GM18517 (cell line): ENCODE measurements at regions not wholly inside any gene's neighbourhood (a gene's known extent, or its start where the extent isn't known, plus 50 kb on each side); places are given as distances from the start of the nearest gene placed in this dataset.

ENCODE experiments used
- ATAC-seq: cut with Tn5 transposase; IDR thresholded peaks from one replicate; pipeline ENCODE4 v1.9.1; 2021; ENCODE audit warnings: mild to moderate bottlenecking, moderate library complexity; ENCODE audit not compliant: unreplicated experiment

- no peak for ATAC-seq
These were observed 313.1 kb downstream of the C11orf87 start for GRCh38 chr11:109735128-109735527.

DNA sequence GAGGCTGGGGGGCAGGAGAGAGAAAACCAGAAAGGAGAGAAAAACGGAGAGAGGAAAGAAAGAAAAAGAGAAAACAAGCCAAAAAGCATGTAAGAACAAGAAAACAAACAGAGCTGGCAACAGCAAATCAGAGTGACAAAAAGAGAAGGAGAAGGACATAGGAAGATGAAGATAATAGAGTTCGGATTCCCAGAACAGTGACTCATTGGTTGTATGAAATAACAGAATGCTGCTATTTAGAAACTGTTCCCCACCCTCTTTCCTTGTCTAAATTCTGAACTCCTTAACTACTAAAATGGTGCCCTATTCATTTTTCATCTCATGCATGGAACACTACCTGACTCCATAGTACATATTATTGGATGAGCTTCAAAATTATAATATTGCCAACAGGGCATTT, 317.4 kb downstream of the C11orf87 start:
- no peak for ATAC-seq

- ATAC-seq = no peak
These were observed 324.1 kb downstream of the C11orf87 start for GRCh38 chr11:109745996-109746625.

- ATAC-seq = no peak
These were observed 325.8 kb downstream of the C11orf87 start for GRCh38 chr11:109747839-109748238.

GRCh38 chr11:109749476-109749875, 327.5 kb downstream of the C11orf87 start:
- ATAC-seq = no peak

GRCh38 chr11:109750964-109751363, 329.0 kb downstream of the C11orf87 start:
- no peak for ATAC-seq

GRCh38 chr11:109752212-109752825, 330.3 kb downstream of the C11orf87 start:
- no peak for ATAC-seq

DNA sequence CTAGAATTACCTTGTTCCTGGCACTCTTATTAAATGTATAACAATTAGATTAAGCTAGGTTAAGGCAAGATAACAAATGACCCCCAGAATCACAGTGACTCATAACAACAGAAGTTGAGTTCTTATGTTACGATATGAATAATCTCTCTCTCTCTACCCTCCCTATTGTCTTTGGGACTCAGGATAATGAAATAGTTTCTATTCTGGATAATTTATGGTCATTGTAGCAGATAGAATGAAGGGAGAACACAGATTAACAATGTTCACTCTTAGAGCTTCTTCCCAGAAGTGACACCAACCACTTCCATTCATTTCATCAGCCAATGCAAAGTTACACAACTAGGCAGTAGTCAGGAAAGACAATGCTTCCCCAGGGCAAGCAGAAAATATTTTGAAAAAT, 334.5 kb downstream of the C11orf87 start:
- ATAC-seq = no peak

DNA sequence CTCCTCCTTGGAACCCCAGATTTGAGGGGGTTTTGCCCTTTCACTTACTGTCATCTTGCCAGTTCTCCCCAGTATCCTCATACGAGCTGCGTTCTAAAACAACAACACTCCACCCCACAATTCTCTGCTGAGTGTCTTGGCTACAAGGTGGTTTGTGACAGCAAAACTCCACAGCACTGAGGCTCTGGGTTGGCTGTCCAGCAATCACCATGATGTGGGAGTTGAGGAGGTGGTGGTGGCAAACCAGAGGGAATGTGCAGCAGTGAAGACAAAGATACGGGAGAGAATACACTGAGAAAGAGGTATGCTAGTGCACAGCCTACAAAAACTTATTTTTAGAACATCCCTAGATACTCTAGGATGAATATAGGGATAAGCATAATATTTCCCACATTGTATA, 335.0 kb downstream of the C11orf87 start:
- no peak for ATAC-seq

- ATAC-seq = no peak
These were observed 330.6 kb upstream of the ZC3H12C start for GRCh38 chr11:109762546-109762945.

GRCh38 chr11:109765709-109766311, 327.4 kb upstream of the ZC3H12C start:
- ATAC-seq = no peak

GRCh38 chr11:109769858-109770257, 323.3 kb upstream of the ZC3H12C start:
- no peak for ATAC-seq

- no peak for ATAC-seq
These were observed 322.9 kb upstream of the ZC3H12C start for GRCh38 chr11:109770323-109770722.

DNA sequence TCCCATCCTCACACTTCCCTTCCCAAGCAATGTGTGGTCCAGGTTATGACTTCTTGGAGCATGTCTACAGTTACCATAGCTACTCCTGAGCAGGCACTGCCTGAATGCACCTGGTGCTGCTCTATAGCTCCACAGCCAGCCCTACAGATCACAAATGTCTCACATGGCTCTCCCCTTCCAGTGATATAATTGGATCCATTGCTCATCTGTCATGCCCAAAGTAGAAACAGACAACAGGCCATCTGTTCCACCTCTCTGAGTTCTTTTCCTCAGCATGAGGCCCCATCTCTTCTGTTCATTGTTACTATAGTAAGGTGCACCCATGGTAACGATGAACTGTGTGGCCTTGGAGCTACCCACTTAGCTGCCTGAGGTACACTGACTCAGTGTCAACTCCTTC, 320.3 kb upstream of the ZC3H12C start:
- no peak for ATAC-seq

GRCh38 chr11:109775686-109776085, 317.5 kb upstream of the ZC3H12C start:
- ATAC-seq = no peak

- no peak for ATAC-seq
These were observed 310.2 kb upstream of the ZC3H12C start for GRCh38 chr11:109783014-109783413.

DNA sequence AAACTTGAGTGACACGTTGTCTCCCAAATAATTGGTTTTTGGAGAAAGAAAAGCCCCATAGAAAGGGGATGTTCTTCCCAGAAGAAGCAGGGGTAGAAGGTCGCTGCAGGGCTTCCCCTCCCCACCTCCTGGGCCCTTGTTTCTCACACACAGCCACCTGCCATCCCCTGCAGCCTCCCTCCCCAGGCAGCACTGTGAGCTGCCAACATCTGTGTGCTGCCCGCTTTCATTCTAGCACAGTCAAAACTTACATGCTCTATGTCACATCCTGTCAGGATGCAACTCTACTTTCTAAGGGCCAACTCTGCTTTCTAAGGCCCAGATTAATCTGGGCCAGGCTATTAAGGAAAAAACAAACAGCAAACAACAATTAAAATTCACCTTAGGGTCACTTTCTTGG, 309.4 kb upstream of the ZC3H12C start:
- ATAC-seq = no peak

- no peak for ATAC-seq
These were observed 308.7 kb upstream of the ZC3H12C start for GRCh38 chr11:109784536-109784935.

DNA sequence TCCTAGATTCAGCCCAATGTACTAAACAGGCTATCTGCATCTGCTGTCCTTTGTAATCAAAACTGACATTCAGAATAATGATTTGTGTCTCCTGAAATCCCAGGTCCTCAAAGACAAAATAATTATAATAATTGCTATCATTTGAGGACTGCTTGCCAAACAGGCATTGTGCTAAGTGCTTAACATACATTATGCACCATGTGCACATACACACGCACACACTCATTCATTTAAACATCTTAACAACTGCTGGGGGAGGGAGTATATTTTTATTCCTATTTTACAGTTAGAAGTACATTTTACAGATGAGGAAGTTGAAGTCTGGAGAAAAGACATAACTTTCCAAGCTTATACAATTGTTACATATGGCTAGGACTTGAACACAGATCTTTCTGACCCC, 308.0 kb upstream of the ZC3H12C start:
- ATAC-seq = no peak

DNA sequence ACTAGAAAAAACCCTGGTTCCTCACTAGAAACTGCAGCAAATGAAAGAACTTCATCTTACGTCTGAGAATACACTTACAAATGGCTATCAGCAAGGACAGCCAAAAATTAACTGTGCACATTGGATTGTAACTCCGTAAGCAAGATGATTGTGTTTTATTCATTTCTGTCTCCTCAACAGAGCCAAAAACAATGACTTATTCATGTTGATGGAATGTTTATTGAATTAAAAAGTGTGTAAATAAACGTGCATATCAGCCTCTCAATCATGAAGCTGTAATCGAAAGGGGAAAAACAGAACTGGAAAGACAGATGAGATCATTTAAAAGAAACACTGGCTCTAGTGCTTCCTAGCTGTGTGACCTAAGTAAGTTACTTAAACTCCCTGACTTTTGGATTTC, 307.5 kb upstream of the ZC3H12C start:
- ATAC-seq = no peak

GRCh38 chr11:109788948-109789490, 304.2 kb upstream of the ZC3H12C start:
- ATAC-seq = no peak

- ATAC-seq = no peak
These were observed 303.3 kb upstream of the ZC3H12C start for GRCh38 chr11:109789901-109790300.
